ENCODE measurements at regions not wholly inside any gene's neighbourhood (a gene's known extent, or its start where the extent isn't known, plus 50 kb on each side); places are given as distances from the start of the nearest gene placed in this dataset.

DNA sequence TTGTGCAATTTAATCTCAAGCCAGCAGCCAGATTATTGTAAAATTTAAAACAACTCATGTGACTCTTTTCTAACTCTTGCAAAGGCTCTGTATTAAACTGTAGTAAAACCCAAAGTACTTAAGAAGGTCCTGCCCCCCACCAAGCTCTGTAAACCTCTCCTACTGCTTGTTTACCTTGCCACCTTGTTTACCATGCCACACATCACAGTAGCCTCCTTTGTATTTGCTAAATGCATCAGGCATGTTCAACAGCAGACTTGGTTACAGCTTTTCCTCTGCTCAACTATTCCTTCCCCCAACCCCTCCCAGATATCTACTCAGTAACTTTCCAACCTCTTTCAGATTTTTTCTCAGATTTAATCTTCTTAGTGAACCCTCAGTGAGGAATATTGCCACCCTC is 861.6 kb downstream of the METTL15 start:
- ATAC-seq (ENCODE audit: insufficient read depth, low FRiP score) (no peak), DNase-seq (no peak)
- no peaks in the 10 kb centered on the region for H3K9me3 ChIP-seq (ENCODE audit: control insufficient read depth in 4 of 4, insufficient read depth in 3 of 4, low read length in 3 of 4)
- no peak overlapping the region for H3K4me3 ChIP-seq
- H3K9ac ChIP-seq (ENCODE audit: insufficient read depth in 1 of 2, low read length in 2 of 2) = no peak overlapping the region
- H3K27ac ChIP-seq (ENCODE audit: low read depth in 1 of 2, low read length in 1 of 2) = no peak overlapping the region
- no peaks in the 10 kb centered on the region for H3K4me1 ChIP-seq (ENCODE audit: control insufficient read depth in 5 of 5, insufficient read depth in 5 of 5, low read length in 5 of 5)
- no peaks in the 10 kb centered on the region for H3K36me3 ChIP-seq (ENCODE audit: control insufficient read depth in 4 of 4, insufficient read depth in 4 of 4, low read length in 4 of 4)
- H3K27me3 ChIP-seq (ENCODE audit: control insufficient read depth in 3 of 3, insufficient read depth in 3 of 3, low read length in 2 of 3) = no peaks in the 10 kb centered on the region
- TF ChIP-seq CTCF (IDR thresholded peaks at IDR 0.05; ENCODE audit: control extremely low read depth, extremely low read depth) = no peak

DNA sequence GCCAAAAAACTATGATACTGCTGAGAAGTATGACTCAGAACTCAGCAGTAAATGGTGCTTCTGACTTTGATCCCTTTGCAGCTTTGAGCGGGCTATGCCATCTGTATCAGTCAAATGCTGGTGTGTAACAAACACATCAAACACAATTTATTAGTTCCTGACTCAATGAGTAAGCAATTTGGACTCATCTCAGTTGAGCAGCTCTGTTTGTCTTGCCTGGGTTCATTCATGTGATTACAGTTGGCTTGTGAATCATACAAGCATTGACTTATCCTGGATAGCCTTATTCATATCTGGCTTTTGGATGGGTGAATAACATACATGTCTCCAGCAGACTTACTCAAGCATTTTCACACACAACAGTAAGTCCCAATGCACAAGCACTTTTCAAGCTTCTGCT is 858.8 kb downstream of the METTL15 start:
- Histone ChIP-seq H3K4me3 (no peak overlapping the region), H3K27me3 (ENCODE audit: control insufficient read depth in 3 of 3, insufficient read depth in 3 of 3, low read length in 2 of 3) (no peaks in the 10 kb centered on the region), H3K9me3 (ENCODE audit: control insufficient read depth in 4 of 4, insufficient read depth in 3 of 4, low read length in 3 of 4) (no peaks in the 10 kb centered on the region), H3K27ac (ENCODE audit: low read depth in 1 of 2, low read length in 1 of 2) (no peak overlapping the region), H3K9ac (ENCODE audit: insufficient read depth in 1 of 2, low read length in 2 of 2) (no peak overlapping the region), H3K4me1 (ENCODE audit: control insufficient read depth in 5 of 5, insufficient read depth in 5 of 5, low read length in 5 of 5) (no peaks in the 10 kb centered on the region), H3K36me3 (ENCODE audit: control insufficient read depth in 4 of 4, insufficient read depth in 4 of 4, low read length in 4 of 4) (no peaks in the 10 kb centered on the region)
- ATAC-seq (ENCODE audit: insufficient read depth, low FRiP score) = no peak
- 82 to 89% methylated on average over 1 of the region's 1 CpG for whole genome bisulfite sequencing, 2 donors
- TF ChIP-seq CTCF (IDR thresholded peaks at IDR 0.05; ENCODE audit: control extremely low read depth, extremely low read depth) = no peak
- DNase-seq = no peak

DNA sequence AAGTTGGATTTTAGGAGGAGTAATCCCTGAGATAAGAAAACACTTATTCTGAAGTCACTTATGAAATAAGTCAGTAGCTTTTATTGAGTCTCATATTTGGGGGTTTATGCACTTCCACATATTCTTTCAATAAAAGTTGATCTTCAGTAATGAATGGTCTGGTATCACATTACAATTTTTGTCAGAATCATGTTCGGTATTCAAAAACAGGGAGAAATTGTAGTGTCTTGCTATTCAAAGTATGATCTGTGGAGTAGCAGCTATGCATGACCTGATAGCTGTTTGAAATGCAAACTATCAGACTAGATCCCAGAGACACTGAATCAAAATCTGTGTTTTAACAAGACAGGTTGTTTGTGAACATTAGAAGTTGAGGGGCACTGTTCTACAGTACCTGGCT is 857.6 kb downstream of the METTL15 start:
- no peak overlapping the region for H3K9ac ChIP-seq (ENCODE audit: insufficient read depth in 1 of 2, low read length in 2 of 2)
- TF ChIP-seq CTCF (IDR thresholded peaks at IDR 0.05; ENCODE audit: control extremely low read depth, extremely low read depth) = no peak
- H3K27ac ChIP-seq (ENCODE audit: low read depth in 1 of 2, low read length in 1 of 2) = no peak overlapping the region
- H3K4me1 ChIP-seq (ENCODE audit: control insufficient read depth in 5 of 5, insufficient read depth in 5 of 5, low read length in 5 of 5) = no peaks in the 10 kb centered on the region
- H3K27me3 ChIP-seq (ENCODE audit: control insufficient read depth in 3 of 3, insufficient read depth in 3 of 3, low read length in 2 of 3) = no peaks in the 10 kb centered on the region
- ATAC-seq (ENCODE audit: insufficient read depth, low FRiP score) (no peak), DNase-seq (no peak)
- WGBS, 2 donors = 91 to 93% methylated on average over 1 of the region's 1 CpG
- H3K4me3 ChIP-seq = no peak overlapping the region
- no peaks in the 10 kb centered on the region for H3K9me3 ChIP-seq (ENCODE audit: control insufficient read depth in 4 of 4, insufficient read depth in 3 of 4, low read length in 3 of 4)
- no peaks in the 10 kb centered on the region for H3K36me3 ChIP-seq (ENCODE audit: control insufficient read depth in 4 of 4, insufficient read depth in 4 of 4, low read length in 4 of 4)

DNA sequence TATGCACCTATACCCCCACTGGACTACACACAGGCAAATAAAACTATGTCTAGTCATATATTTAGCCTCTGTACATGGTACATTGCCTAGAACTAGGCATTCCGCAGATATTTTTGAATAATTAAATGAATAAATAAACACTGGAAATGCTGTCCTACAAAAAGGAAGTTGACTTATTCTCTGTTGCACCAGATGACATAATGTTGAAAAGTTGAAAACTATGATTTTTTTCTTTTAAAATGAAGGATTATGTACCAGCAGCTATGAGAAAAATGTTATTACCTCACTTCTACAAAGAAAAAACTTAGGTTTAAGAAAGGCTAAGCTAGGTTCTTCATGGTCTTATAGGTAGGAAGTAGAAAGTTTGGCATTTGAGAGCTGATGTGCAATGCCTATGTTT is 856.6 kb downstream of the METTL15 start:
- no peak for TF ChIP-seq CTCF (IDR thresholded peaks at IDR 0.05; ENCODE audit: control extremely low read depth, extremely low read depth)
- no peaks in the 10 kb centered on the region for H3K9me3 ChIP-seq (ENCODE audit: control insufficient read depth in 4 of 4, insufficient read depth in 3 of 4, low read length in 3 of 4)
- 31 to 92% methylated on average over 1 of the region's 1 CpG for WGBS, 2 donors
- no peak overlapping the region for H3K9ac ChIP-seq (ENCODE audit: insufficient read depth in 1 of 2, low read length in 2 of 2)
- no peak overlapping the region for H3K27ac ChIP-seq (ENCODE audit: low read depth in 1 of 2, low read length in 1 of 2)
- H3K4me1 ChIP-seq (ENCODE audit: control insufficient read depth in 5 of 5, insufficient read depth in 5 of 5, low read length in 5 of 5) = no peaks in the 10 kb centered on the region
- H3K27me3 ChIP-seq (ENCODE audit: control insufficient read depth in 3 of 3, insufficient read depth in 3 of 3, low read length in 2 of 3) = no peaks in the 10 kb centered on the region
- no peak for DNase-seq
- no peak for ATAC-seq (ENCODE audit: insufficient read depth, low FRiP score)
- H3K36me3 ChIP-seq (ENCODE audit: control insufficient read depth in 4 of 4, insufficient read depth in 4 of 4, low read length in 4 of 4) = no peaks in the 10 kb centered on the region
- no peak overlapping the region for H3K4me3 ChIP-seq

Measured in lung (tissue), 11 donors.